Mesenchymal stem cell (in vitro differentiated cells and primary cell): ENCODE measurements at regions not wholly inside any gene's neighbourhood (a gene's known extent, or its start where the extent isn't known, plus 50 kb on each side); places are given as distances from the start of the nearest gene placed in this dataset.
A peak's percentile ranks its signal among the peaks of the same experiment; 100 is the strongest.

Source experiments
- DNase-seq: peaks from one replicate; pipeline ENCODE4 v3.0.0-alpha.2; 2013
- H2AFZ ChIP-seq: one replicate; pipeline ENCODE4 v1.6.1; 2013; ENCODE audit warnings: low read depth, mild to moderate bottlenecking, control low read depth, inconsistent platforms, low read length, moderate library complexity
- H2AK5ac ChIP-seq: 2 replicates; pipeline ENCODE4 v1.6.1; 2013; ENCODE audit warnings: low read length, moderate library complexity, mild to moderate bottlenecking, inconsistent platforms; ENCODE audit not compliant: severe bottlenecking
- H2BK120ac ChIP-seq: one replicate; pipeline ENCODE4 v1.6.1; 2013; ENCODE audit warnings: low read depth, mild to moderate bottlenecking, inconsistent platforms, low read length, moderate library complexity
- H2BK12ac ChIP-seq, 2 experiments: one replicate each; pipeline ENCODE4 v1.6.1; 2013; ENCODE audit warnings: inconsistent platforms in 2 of 2, low read length in 2 of 2, mild to moderate bottlenecking in 2 of 2, moderate library complexity in 2 of 2, control low read depth in 1 of 2
- H2BK15ac ChIP-seq: one replicate; pipeline ENCODE4 v1.6.1; 2013; ENCODE audit warnings: mild to moderate bottlenecking, low read depth, inconsistent platforms; ENCODE audit not compliant: poor library complexity, severe bottlenecking
- H2BK5ac ChIP-seq: 2 replicates; pipeline ENCODE4 v1.6.1; 2013; ENCODE audit warnings: low read depth, mild to moderate bottlenecking, low read length, control low read depth, inconsistent platforms; ENCODE audit not compliant: poor library complexity, severe bottlenecking
- H3K14ac ChIP-seq, 2 experiments: one replicate each; pipeline ENCODE4 v1.6.1; 2013; ENCODE audit warnings: inconsistent platforms in 2 of 2, low read length in 2 of 2, control low read depth in 1 of 2, mild to moderate bottlenecking in 1 of 2, moderate library complexity in 1 of 2
- H3K18ac ChIP-seq, 2 experiments: one replicate each; pipeline ENCODE4 v1.6.1; 2013; ENCODE audit warnings: inconsistent platforms in 2 of 2, low read length in 2 of 2, control low read depth in 1 of 2, low read depth in 1 of 2, mild to moderate bottlenecking in 1 of 2
- H3K23ac ChIP-seq, 2 experiments: one replicate each; pipeline ENCODE4 v1.6.1; 2013; ENCODE audit warnings: inconsistent platforms in 2 of 2, low read length in 2 of 2, mild to moderate bottlenecking in 2 of 2, moderate library complexity in 2 of 2, control low read depth in 1 of 2
- H3K27ac ChIP-seq: 2 replicates; pipeline ENCODE4 v1.5.1; 2013; ENCODE audit warnings: mild to moderate bottlenecking, moderate library complexity, low read length, control low read depth, inconsistent platforms; ENCODE audit not compliant: poor library complexity, severe bottlenecking
- H3K27me3 ChIP-seq, 2 experiments: 2 replicates each; pipeline versions ENCODE4 v1.6.1 to v1.7.0; 2013; ENCODE audit warnings: low read length in 2 of 2, mild to moderate bottlenecking in 2 of 2, moderate library complexity in 2 of 2, control low read depth in 1 of 2, inconsistent platforms in 1 of 2; ENCODE audit not compliant: control insufficient read depth in 1 of 2, insufficient read depth in 1 of 2
- H3K36me3 ChIP-seq, 2 experiments: 2 replicates each; pipeline versions ENCODE4 v1.6.1 to v1.7.0; 2013; ENCODE audit warnings: low read length in 2 of 2, control low read depth in 1 of 2, inconsistent platforms in 1 of 2, low read depth in 1 of 2, mild to moderate bottlenecking in 1 of 2; ENCODE audit not compliant: insufficient read depth in 2 of 2, control insufficient read depth in 1 of 2
- H3K4ac ChIP-seq, 2 experiments: one replicate each; pipeline ENCODE4 v1.6.1; 2013; ENCODE audit warnings: inconsistent platforms in 2 of 2, low read length in 2 of 2, mild to moderate bottlenecking in 2 of 2, moderate library complexity in 2 of 2, control low read depth in 1 of 2, low read depth in 1 of 2
- H3K4me1 ChIP-seq: 2 replicates; pipeline ENCODE4 v1.6.1; 2013; ENCODE audit warnings: low read depth, low read length, control low read depth; ENCODE audit not compliant: control insufficient read depth, insufficient read depth
- H3K4me2 ChIP-seq: 2 replicates; pipeline ENCODE4 v1.6.1; 2013; ENCODE audit warnings: low read length, mild to moderate bottlenecking, inconsistent platforms; ENCODE audit not compliant: poor library complexity, severe bottlenecking
- H3K4me3 ChIP-seq, 2 experiments: 2 replicates each; pipeline versions ENCODE4 v1.5.1 to v1.7.0; 2013; ENCODE audit warnings: low read length in 2 of 2, mild to moderate bottlenecking in 2 of 2, control low read depth in 1 of 2, low read depth in 1 of 2; ENCODE audit not compliant: insufficient read depth in 1 of 2
- H3K79me1 ChIP-seq: replicated peaks from 2 replicates; pipeline ENCODE4 v1.6.1; 2013; ENCODE audit warnings: mild to moderate bottlenecking, control low read depth, low read length, inconsistent platforms; ENCODE audit not compliant: poor library complexity, severe bottlenecking
- H3K9ac ChIP-seq: 2 replicates; pipeline ENCODE4 v1.7.0; 2013; ENCODE audit warnings: mild to moderate bottlenecking, low read length, moderate library complexity
- H3K9me3 ChIP-seq: 2 replicates; pipeline ENCODE4 v1.7.0; 2013; ENCODE audit warnings: mild to moderate bottlenecking, low read length; ENCODE audit not compliant: control insufficient read depth
- H4K8ac ChIP-seq: one replicate; pipeline ENCODE4 v1.6.1; 2013; ENCODE audit warnings: inconsistent platforms, mild to moderate bottlenecking, low read length, moderate library complexity
- H4K91ac ChIP-seq: one replicate; pipeline ENCODE4 v1.6.1; 2013; ENCODE audit warnings: mild to moderate bottlenecking, low read length, inconsistent platforms
- WGBS: methylation state at CpG from one replicate; pipeline ENCODE4 v1.1.7; 2013; ENCODE audit warnings: mixed read lengths; 5-methylcytosine and 5-hydroxymethylcytosine counted together

GRCh38 chr3:73815966-73816365, 191.2 kb upstream of the PDZRN3 start:
- Histone ChIP-seq H3K23ac (no peak overlapping the region), H2BK120ac (no peak overlapping the region), H3K4me2 (no peak overlapping the region), H3K27ac (no peak overlapping the region), H3K27me3 (no peaks in the 10 kb centered on the region), H2AFZ (no peak overlapping the region), H2BK15ac (no peak overlapping the region), H3K9me3 (no peaks in the 10 kb centered on the region), H3K4me1 (no peaks in the 10 kb centered on the region), H3K9ac (no peak overlapping the region), H3K36me3 (no peaks in the 10 kb centered on the region), H3K79me1 (no peaks in the 10 kb centered on the region), H2BK5ac (no peak overlapping the region), H4K8ac (no peak overlapping the region), H4K91ac (no peak overlapping the region), H2AK5ac (no peak overlapping the region), H3K4me3 (no peak overlapping the region), H2BK12ac (no peak overlapping the region), H3K18ac (no peak overlapping the region), H3K4ac (no peak overlapping the region), H3K14ac (no peak overlapping the region)
- 96% methylated on average over 1 of the region's 1 CpG for WGBS
- no peak for DNase-seq

- Histone ChIP-seq H4K91ac (no peak overlapping the region), H2BK5ac (no peak overlapping the region), H2AFZ (no peak overlapping the region), H3K4ac (no peak overlapping the region), H3K27me3 (no peaks in the 10 kb centered on the region), H3K4me3 (no peak overlapping the region), H3K9ac (peak overlapping the region; percentile 72), H3K79me1 (no peaks in the 10 kb centered on the region), H3K9me3 (no peaks in the 10 kb centered on the region), H3K18ac (no peak overlapping the region), H2AK5ac (no peak overlapping the region), H2BK120ac (no peak overlapping the region), H2BK15ac (no peak overlapping the region), H3K36me3 (no peaks in the 10 kb centered on the region), H3K14ac (no peak overlapping the region), H3K23ac (no peak overlapping the region), H3K4me1 (no peaks in the 10 kb centered on the region), H2BK12ac (no peak overlapping the region), H4K8ac (no peak overlapping the region), H3K27ac (no peak overlapping the region), H3K4me2 (no peak overlapping the region)
- 74% methylated on average over 4 of the region's 4 CpGs for WGBS
- no peak for DNase-seq
Measured at GRCh38 chr3:73813692-73814292, 189.1 kb upstream of the PDZRN3 start.

DNA sequence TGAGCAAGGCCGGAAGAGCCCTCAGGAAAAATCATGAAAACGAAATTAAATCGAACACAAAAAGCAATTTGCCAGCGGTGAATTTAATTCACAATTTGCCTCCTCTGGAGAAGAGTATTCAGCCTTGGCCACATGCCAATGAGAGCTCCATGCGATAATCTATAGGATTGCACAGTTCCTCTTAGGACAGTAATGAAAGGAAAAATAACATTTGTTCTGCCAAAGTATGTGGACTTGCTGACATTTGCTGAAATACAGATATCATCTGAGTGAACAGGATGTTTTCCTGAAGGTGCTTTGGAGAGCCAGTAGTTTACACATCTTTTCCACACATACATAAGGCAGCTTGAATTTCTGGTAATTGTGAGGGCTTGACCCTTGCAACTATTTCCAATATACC, 188.6 kb upstream of the PDZRN3 start:
- Histone ChIP-seq H3K18ac (no peak overlapping the region), H3K9ac (peak overlapping the region; percentile 72), H2BK120ac (no peak overlapping the region), H2BK5ac (no peak overlapping the region), H4K8ac (no peak overlapping the region), H2BK12ac (no peak overlapping the region), H3K4me3 (no peak overlapping the region), H3K27ac (no peak overlapping the region), H3K4me1 (no peaks in the 10 kb centered on the region), H3K4me2 (no peak overlapping the region), H3K14ac (no peak overlapping the region), H3K4ac (no peak overlapping the region), H3K27me3 (no peaks in the 10 kb centered on the region), H3K36me3 (no peaks in the 10 kb centered on the region), H2AK5ac (no peak overlapping the region), H2BK15ac (no peak overlapping the region), H2AFZ (no peak overlapping the region), H3K9me3 (no peaks in the 10 kb centered on the region), H4K91ac (no peak overlapping the region), H3K79me1 (no peaks in the 10 kb centered on the region), H3K23ac (no peak overlapping the region)
- WGBS: 91% methylated on average over 5 of the region's 5 CpGs
- peak; percentile 3 for DNase-seq

DNA sequence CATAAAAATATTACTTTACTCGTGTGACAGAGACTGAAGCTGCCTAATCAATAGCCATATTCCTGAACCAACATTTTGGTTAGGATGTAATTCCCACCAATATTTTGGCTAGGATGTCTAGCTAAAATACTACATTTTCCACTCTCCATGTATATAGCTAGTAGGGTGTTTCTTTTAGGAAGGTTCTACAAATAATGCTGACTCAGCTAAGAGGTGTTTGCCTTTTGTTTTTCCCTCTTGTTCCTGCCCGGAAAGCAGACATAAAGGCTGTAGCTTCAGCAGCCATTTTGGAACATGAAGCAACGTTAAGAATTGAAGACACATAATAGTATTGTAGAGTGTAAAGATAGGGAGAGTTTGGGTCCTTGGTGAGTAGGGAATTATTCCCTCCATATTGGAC, 187.3 kb upstream of the PDZRN3 start:
- no peak overlapping the region for H2BK15ac ChIP-seq

More for the DNA sequence above, 187.3 kb upstream of the PDZRN3 start:
- no peak overlapping the region for H3K4ac ChIP-seq
- no peaks in the 10 kb centered on the region for H3K4me1 ChIP-seq
- no peak overlapping the region for H2AK5ac ChIP-seq
- H3K27me3 ChIP-seq: no peaks in the 10 kb centered on the region
- no peak for DNase-seq
- H2BK5ac ChIP-seq: no peak overlapping the region
- no peaks in the 10 kb centered on the region for H3K9me3 ChIP-seq
- H2BK120ac ChIP-seq: no peak overlapping the region
- H3K27ac ChIP-seq: no peak overlapping the region
- H2BK12ac ChIP-seq: no peak overlapping the region
- no peak overlapping the region for H3K18ac ChIP-seq
- H3K14ac ChIP-seq: no peak overlapping the region
- H3K9ac ChIP-seq: no peak overlapping the region
- H4K91ac ChIP-seq: no peak overlapping the region
- H3K4me3 ChIP-seq: no peak overlapping the region
- 90% methylated on average over 2 of the region's 3 CpGs for WGBS
- no peak overlapping the region for H3K23ac ChIP-seq
- no peak overlapping the region for H4K8ac ChIP-seq
- no peak overlapping the region for H3K4me2 ChIP-seq
- no peaks in the 10 kb centered on the region for H3K79me1 ChIP-seq
- H3K36me3 ChIP-seq: no peaks in the 10 kb centered on the region
- no peak overlapping the region for H2AFZ ChIP-seq
